CD4-positive, alpha-beta T cell treated with Interleukin-10 for 1 hour (primary cell): ENCODE measurements at regions not wholly inside any gene's neighbourhood (a gene's known extent, or its start where the extent isn't known, plus 50 kb on each side); places are given as distances from the start of the nearest gene placed in this dataset.
"Not testable (repeated sequence)": the region's sequence is repeated elsewhere in the genome, so short reads cannot be mapped to it uniquely, and the experiment has no call there.

Experiments used
- DNase-seq: peaks from one replicate; pipeline ENCODE4 v3.0.0-alpha.2; 2020

GRCh38 chr9:115845648-115846312 is 307.8 kb upstream of the PAPPA start:
- DNase-seq = no peak

- no peak for DNase-seq
Observed at GRCh38 chr9:115847216-115847615, 306.4 kb upstream of the PAPPA start.

GRCh38 chr9:115849679-115850412 is 303.7 kb upstream of the PAPPA start:
- no peak for DNase-seq

GRCh38 chr9:115850548-115851304 is 302.9 kb upstream of the PAPPA start:
- DNase-seq = no peak

GRCh38 chr9:115855458-115856133 is 298.0 kb upstream of the PAPPA start:
- DNase-seq = no peak

- not testable (repeated sequence) for DNase-seq
Observed at GRCh38 chr9:115858421-115858820, 295.2 kb upstream of the PAPPA start.

GRCh38 chr9:115862021-115862420 is 291.6 kb upstream of the PAPPA start:
- DNase-seq = no peak

GRCh38 chr9:115864581-115864980 is 289.0 kb upstream of the PAPPA start:
- DNase-seq = no peak

- DNase-seq = no peak
Observed at GRCh38 chr9:115867326-115867725, 286.3 kb upstream of the PAPPA start.

- no peak for DNase-seq
Observed at GRCh38 chr9:115877852-115878438, 275.6 kb upstream of the PAPPA start.

- no peak for DNase-seq
Observed at GRCh38 chr9:115879451-115879850, 274.1 kb upstream of the PAPPA start.

GRCh38 chr9:115880221-115880885 is 273.2 kb upstream of the PAPPA start:
- no peak for DNase-seq

- DNase-seq = no peak
Observed at GRCh38 chr9:115882911-115883310, 270.7 kb upstream of the PAPPA start.

- DNase-seq = no peak
Observed at GRCh38 chr9:115883467-115884329, 269.9 kb upstream of the PAPPA start.

- no peak for DNase-seq
Observed at GRCh38 chr9:115884846-115885245, 268.7 kb upstream of the PAPPA start.

- DNase-seq = no peak
Observed at GRCh38 chr9:115888131-115888530, 265.5 kb upstream of the PAPPA start.

GRCh38 chr9:115891929-115892328 is 261.7 kb upstream of the PAPPA start:
- no peak for DNase-seq

- DNase-seq = not testable (repeated sequence)
Observed at GRCh38 chr9:115898478-115898877, 255.1 kb upstream of the PAPPA start.

- no peak for DNase-seq
Observed at GRCh38 chr9:115900698-115901097, 252.9 kb upstream of the PAPPA start.

GRCh38 chr9:115910959-115911358 is 242.6 kb upstream of the PAPPA start:
- DNase-seq = no peak

- no peak for DNase-seq
Observed at GRCh38 chr9:115912086-115912485, 241.5 kb upstream of the PAPPA start.
